Nephron (organoid): ENCODE measurements at regions not wholly inside any gene's neighbourhood (a gene's known extent, or its start where the extent isn't known, plus 50 kb on each side); places are given as distances from the start of the nearest gene placed in this dataset.

Experiments used
- H3K27ac Mint-ChIP-seq, 3 experiments: 2 replicates each; pipeline ENCODE4 v1.8.0; 2020; ENCODE audit warnings: mixed read lengths in 3 of 3, mild to moderate bottlenecking in 2 of 3, moderate library complexity in 1 of 3
- H3K27me3 Mint-ChIP-seq: 2 replicates; pipeline ENCODE4 v1.8.0; 2021; ENCODE audit warnings: low read depth, mild to moderate bottlenecking, moderate library complexity, mixed read lengths
- H3K36me3 Mint-ChIP-seq: 2 replicates; pipeline ENCODE4 v1.8.0; 2020; ENCODE audit warnings: low read depth, mixed read lengths
- H3K4me1 Mint-ChIP-seq: 2 replicates; pipeline ENCODE4 v1.8.0; 2020; ENCODE audit warnings: mixed read lengths
- H3K4me3 Mint-ChIP-seq, 3 experiments: 2 replicates each; pipeline ENCODE4 v1.8.0; 2020; ENCODE audit warnings: mild to moderate bottlenecking in 3 of 3, mixed read lengths in 3 of 3, moderate library complexity in 2 of 3
- H3K9me3 Mint-ChIP-seq: 2 replicates; pipeline ENCODE4 v1.8.0; 2020; ENCODE audit warnings: mixed read lengths
- TF ChIP-seq, protein P1 (sequence below), 3 experiments: fragments of 200-600 bp; sonication (generic); IDR thresholded peaks; one replicate each; pipeline ENCODE4 v1.5.0; 2021; ENCODE audit warnings: antibody characterized with exemption in 3 of 3; ENCODE audit not compliant: unreplicated experiment in 3 of 3

DNA sequence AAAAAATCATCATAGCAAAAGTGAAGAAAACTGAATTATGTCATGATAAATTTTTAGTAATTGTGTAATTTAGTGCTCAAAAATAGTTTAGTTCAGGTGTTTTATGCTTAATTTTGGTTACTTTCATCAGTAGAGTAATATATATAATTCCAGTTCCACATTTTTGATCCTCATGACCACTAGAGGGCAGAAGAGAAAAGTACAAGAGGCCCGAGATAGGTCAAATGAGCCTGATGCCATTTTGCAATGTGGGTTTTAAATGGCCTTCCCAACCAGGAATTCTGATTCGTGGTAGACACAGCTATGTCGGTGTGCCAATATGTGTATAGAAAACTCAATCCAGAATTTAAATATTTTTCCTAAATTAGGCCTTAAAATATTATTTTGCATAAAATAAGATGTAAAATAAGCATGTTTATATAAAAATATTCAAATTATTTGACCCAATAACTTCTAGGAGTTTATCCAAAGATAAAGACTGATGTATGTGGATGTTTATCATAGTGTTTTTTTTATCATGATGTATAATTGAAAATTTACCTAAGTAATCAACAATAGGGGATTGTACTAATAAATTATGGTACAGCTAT is 159.7 kb upstream of the RPS6KA2 start:
- Mint-ChIP-seq H3K9me3 (peaks cover 5% of the 10 kb centered on the region), H3K36me3 (no peaks in the 10 kb centered on the region), H3K27me3 (no peaks in the 10 kb centered on the region), H3K27ac (no peak overlapping the region), H3K4me1 (no peaks in the 10 kb centered on the region), H3K4me3 (no peak overlapping the region)
- TF ChIP-seq, protein P1, sequence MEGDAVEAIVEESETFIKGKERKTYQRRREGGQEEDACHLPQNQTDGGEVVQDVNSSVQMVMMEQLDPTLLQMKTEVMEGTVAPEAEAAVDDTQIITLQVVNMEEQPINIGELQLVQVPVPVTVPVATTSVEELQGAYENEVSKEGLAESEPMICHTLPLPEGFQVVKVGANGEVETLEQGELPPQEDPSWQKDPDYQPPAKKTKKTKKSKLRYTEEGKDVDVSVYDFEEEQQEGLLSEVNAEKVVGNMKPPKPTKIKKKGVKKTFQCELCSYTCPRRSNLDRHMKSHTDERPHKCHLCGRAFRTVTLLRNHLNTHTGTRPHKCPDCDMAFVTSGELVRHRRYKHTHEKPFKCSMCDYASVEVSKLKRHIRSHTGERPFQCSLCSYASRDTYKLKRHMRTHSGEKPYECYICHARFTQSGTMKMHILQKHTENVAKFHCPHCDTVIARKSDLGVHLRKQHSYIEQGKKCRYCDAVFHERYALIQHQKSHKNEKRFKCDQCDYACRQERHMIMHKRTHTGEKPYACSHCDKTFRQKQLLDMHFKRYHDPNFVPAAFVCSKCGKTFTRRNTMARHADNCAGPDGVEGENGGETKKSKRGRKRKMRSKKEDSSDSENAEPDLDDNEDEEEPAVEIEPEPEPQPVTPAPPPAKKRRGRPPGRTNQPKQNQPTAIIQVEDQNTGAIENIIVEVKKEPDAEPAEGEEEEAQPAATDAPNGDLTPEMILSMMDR (IDR thresholded peaks at IDR 0.05; ENCODE audit: unreplicated experiment in 3 of 3): peak; percentile 69 to 77 (median 73)

DNA sequence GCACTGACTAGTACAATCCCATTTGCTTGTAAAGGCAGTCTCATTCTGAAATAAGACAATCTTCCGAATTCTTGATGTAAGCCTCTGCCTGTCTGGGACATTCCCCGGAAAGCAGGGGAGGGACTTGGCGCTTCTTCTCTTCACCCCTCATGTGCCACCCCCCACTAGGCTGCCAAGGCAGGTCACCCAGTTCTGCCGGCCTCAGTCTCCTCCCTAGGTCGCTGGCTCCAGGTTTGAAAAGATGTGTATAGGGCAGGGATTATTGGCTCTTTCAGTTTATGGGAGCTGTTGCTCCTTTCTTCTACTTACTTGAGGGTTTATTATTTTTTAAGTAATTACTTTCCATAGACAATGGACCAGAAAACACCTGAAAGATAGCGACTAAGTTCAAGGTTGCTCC is 158.1 kb upstream of the RPS6KA2 start:
- H3K4me3 Mint-ChIP-seq: no peak overlapping the region
- H3K36me3 Mint-ChIP-seq: no peaks in the 10 kb centered on the region
- no peaks in the 10 kb centered on the region for H3K9me3 Mint-ChIP-seq
- H3K4me1 Mint-ChIP-seq: no peaks in the 10 kb centered on the region
- H3K27me3 Mint-ChIP-seq: no peaks in the 10 kb centered on the region
- TF ChIP-seq, protein P1 (IDR thresholded peaks at IDR 0.05; ENCODE audit: unreplicated experiment in 3 of 3): no peak
- H3K27ac Mint-ChIP-seq: no peak overlapping the region

- Mint-ChIP-seq H3K27me3 (no peaks in the 10 kb centered on the region), H3K4me1 (no peaks in the 10 kb centered on the region), H3K9me3 (no peaks in the 10 kb centered on the region), H3K4me3 (no peak overlapping the region), H3K27ac (no peak overlapping the region), H3K36me3 (no peaks in the 10 kb centered on the region)
- TF ChIP-seq, protein P1 (IDR thresholded peaks at IDR 0.05; ENCODE audit: unreplicated experiment in 3 of 3): no peak
Measured at GRCh38 chr6:166784691-166785090, 157.6 kb upstream of the RPS6KA2 start.

- Mint-ChIP-seq H3K4me1 (no peaks in the 10 kb centered on the region), H3K36me3 (no peaks in the 10 kb centered on the region), H3K9me3 (no peaks in the 10 kb centered on the region), H3K27me3 (no peaks in the 10 kb centered on the region), H3K27ac (no peak overlapping the region), H3K4me3 (no peak overlapping the region)
- TF ChIP-seq, protein P1 (IDR thresholded peaks at IDR 0.05; ENCODE audit: unreplicated experiment in 3 of 3): no peak
Measured at GRCh38 chr6:166782520-166782919, 155.5 kb upstream of the RPS6KA2 start.

DNA sequence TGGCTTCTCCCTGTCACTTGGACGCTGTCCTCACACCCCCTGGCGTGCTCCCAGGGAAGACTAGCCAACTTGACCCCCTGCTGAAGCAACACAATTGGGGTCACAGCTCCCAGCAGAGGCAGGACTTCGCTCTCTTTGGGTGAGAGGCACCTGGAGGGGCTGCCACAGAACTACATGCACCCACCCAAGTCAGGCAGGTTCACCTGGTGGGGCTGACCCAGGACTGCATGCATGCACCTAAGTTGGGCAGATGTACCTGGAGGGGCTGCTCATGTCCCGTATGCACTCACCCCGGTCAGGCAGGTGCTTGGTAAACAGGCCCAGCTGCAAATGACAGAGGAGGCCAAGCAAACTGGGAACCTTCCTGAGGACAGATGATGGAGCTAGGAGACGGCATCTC is 154.3 kb upstream of the RPS6KA2 start:
- no peak overlapping the region for H3K4me3 Mint-ChIP-seq
- H3K4me1 Mint-ChIP-seq: no peaks in the 10 kb centered on the region
- peaks cover 11% of the 10 kb centered on the region for H3K27me3 Mint-ChIP-seq
- TF ChIP-seq, protein P1 (IDR thresholded peaks at IDR 0.05; ENCODE audit: unreplicated experiment in 3 of 3): no peak
- no peaks in the 10 kb centered on the region for H3K36me3 Mint-ChIP-seq
- no peak overlapping the region for H3K27ac Mint-ChIP-seq
- no peaks in the 10 kb centered on the region for H3K9me3 Mint-ChIP-seq

DNA sequence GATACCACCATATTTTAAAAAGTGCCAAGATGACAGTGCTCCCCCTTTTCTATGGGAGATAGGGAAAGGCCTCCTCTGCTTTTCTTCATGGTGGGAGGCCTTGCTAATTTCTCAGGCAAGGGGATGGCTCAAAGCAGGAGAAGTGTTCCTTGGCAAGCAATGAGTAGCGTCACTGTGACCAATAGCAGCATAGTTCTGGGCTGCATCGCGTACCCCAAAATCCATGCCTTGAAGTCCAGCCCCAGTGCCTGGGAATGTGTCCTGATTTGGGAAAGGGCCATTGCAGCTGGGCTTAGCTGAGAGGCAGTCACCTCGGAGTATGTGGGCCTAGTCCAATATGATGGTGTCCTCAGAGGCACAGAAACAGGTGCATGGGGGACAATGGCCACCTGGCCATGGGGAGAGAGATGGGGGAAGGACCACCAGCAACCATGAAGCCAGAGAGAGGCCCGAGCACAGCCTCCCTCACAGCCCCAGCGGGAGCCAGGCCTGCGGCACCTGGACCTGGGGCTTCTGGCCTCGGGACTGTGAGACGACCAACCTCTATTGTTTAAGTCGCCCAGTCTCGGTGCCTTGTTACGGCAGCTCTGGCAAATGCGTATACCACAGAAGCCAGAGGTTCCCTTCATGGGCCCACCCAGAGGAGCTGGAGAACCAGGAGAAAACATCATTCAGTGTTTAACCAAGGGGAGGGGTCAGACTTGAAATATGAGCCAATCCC is 153.1 kb upstream of the RPS6KA2 start:
- no peaks in the 10 kb centered on the region for H3K9me3 Mint-ChIP-seq
- TF ChIP-seq, protein P1 (IDR thresholded peaks at IDR 0.05; ENCODE audit: unreplicated experiment in 3 of 3): no peak
- peaks cover 16% of the 10 kb centered on the region for H3K27me3 Mint-ChIP-seq
- no peaks in the 10 kb centered on the region for H3K36me3 Mint-ChIP-seq
- H3K4me1 Mint-ChIP-seq: no peaks in the 10 kb centered on the region
- H3K27ac Mint-ChIP-seq: no peak overlapping the region
- H3K4me3 Mint-ChIP-seq: no peak overlapping the region
